ENCODE measurements at regions not wholly inside any gene's neighbourhood (a gene's known extent, or its start where the extent isn't known, plus 50 kb on each side); places are given as distances from the start of the nearest gene placed in this dataset.
A peak's percentile ranks its signal among the peaks of the same experiment; 100 is the strongest.

DNA sequence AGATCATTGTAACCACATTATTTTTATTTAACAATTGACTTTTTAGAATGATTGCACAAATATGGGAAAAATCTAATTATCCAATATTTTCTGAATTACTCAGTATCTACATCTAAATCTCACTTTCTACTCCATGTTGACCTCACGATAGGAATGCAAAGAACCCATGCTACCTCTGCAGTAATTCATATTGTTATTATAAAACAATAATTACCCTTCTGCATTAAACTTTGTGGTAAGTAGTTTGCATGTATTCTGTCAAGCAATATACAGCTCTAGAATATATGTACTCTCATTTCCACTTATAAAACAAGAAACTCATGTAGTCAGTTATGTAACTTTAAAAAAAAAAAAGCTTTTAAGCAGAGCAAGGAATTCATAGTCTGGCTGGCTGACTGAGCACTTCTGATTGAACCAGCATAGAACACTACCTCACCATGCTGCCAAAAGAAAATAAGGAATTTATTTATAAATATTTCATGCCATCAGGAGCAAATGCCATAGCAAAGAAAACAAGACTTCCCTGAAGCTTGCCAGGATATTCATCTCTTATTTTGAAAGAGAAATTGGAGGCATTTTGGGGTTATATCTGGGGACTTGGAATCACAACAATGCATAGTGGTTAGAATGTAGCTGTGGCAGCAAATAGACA lies 895.7 kb downstream of the XPNPEP1 start:
- DNase-seq (no peak), ATAC-seq (ENCODE audit: low read depth) (no peak)
- H3K4me2 ChIP-seq (replicated peaks; ENCODE audit: low read depth, low read length, poor library complexity, severe bottlenecking), result no peak overlapping the region
- ChIA-PET CTCF (no interaction called here), POLR2A (no interaction called here)
- no peak for TF ChIP-seq EZH2 (IDR thresholded peaks at IDR 0.05; ENCODE audit: borderline replicate concordance, insufficient read depth, low read depth, low read length, poor library complexity, severe bottlenecking)
- TF ChIP-seq, protein P1, sequence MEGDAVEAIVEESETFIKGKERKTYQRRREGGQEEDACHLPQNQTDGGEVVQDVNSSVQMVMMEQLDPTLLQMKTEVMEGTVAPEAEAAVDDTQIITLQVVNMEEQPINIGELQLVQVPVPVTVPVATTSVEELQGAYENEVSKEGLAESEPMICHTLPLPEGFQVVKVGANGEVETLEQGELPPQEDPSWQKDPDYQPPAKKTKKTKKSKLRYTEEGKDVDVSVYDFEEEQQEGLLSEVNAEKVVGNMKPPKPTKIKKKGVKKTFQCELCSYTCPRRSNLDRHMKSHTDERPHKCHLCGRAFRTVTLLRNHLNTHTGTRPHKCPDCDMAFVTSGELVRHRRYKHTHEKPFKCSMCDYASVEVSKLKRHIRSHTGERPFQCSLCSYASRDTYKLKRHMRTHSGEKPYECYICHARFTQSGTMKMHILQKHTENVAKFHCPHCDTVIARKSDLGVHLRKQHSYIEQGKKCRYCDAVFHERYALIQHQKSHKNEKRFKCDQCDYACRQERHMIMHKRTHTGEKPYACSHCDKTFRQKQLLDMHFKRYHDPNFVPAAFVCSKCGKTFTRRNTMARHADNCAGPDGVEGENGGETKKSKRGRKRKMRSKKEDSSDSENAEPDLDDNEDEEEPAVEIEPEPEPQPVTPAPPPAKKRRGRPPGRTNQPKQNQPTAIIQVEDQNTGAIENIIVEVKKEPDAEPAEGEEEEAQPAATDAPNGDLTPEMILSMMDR (IDR thresholded peaks at IDR 0.05), result no peak
- no peaks in the 10 kb centered on the region for H3K79me2 ChIP-seq (ENCODE audit: control insufficient read depth, insufficient read depth, low read length)
- H3K4me1 Mint-ChIP-seq, result peaks cover 3% of the 10 kb centered on the region
- H3K36me3 ChIP-seq (replicated peaks in 1 of 2; ENCODE audit: control extremely low read depth in 1 of 2, control insufficient read depth in 1 of 2, extremely low read depth in 1 of 2, insufficient read depth in 2 of 2, low read length in 1 of 2), result no peaks in the 10 kb centered on the region
- intact Hi-C loops (cut with micrococcal nuclease), result no loop called here
- WGBS (ENCODE audit: insufficient coverage), result no CpG with 5 or more reads among the region's 1 CpG
- no peak overlapping the region for H3K4me3 Mint-ChIP-seq
- no peak overlapping the region for H3K27ac Mint-ChIP-seq
- no peak overlapping the region for H3K4me3 ChIP-seq (ENCODE audit: control extremely low read depth in 1 of 5, extremely low read depth in 1 of 5, insufficient read depth in 1 of 5, low read depth in 2 of 5, low read length in 4 of 5)
- H3K4me1 ChIP-seq (ENCODE audit: control insufficient read depth in 2 of 2, insufficient read depth in 2 of 2, low read length in 2 of 2), result no peaks in the 10 kb centered on the region
- no peak overlapping the region for H2AFZ ChIP-seq (ENCODE audit: insufficient read depth, low read depth, low read length, poor library complexity, severe bottlenecking)
- H4K20me1 ChIP-seq (ENCODE audit: control insufficient read depth, insufficient read depth, low read length, poor library complexity, severe bottlenecking), result no peaks in the 10 kb centered on the region
- no peaks in the 10 kb centered on the region for H3K9me3 Mint-ChIP-seq (ENCODE audit: insufficient read depth)
- H3K27me3 ChIP-seq (replicated peaks in 1 of 4; ENCODE audit: control extremely low read depth in 1 of 4, control insufficient read depth in 3 of 4, insufficient read depth in 4 of 4, low read length in 3 of 4), result no peaks in the 10 kb centered on the region
- H3K27ac ChIP-seq (ENCODE audit: low read length in 2 of 2), result no peak overlapping the region
- peaks cover 3% of the 10 kb centered on the region for H3K27me3 Mint-ChIP-seq
- no peaks in the 10 kb centered on the region for H3K9me3 ChIP-seq (ENCODE audit: control extremely low read depth in 1 of 3, control insufficient read depth in 2 of 3, insufficient read depth in 1 of 3, low read length in 2 of 3)
- H3K9ac ChIP-seq (ENCODE audit: low read length), result no peak overlapping the region

DNA sequence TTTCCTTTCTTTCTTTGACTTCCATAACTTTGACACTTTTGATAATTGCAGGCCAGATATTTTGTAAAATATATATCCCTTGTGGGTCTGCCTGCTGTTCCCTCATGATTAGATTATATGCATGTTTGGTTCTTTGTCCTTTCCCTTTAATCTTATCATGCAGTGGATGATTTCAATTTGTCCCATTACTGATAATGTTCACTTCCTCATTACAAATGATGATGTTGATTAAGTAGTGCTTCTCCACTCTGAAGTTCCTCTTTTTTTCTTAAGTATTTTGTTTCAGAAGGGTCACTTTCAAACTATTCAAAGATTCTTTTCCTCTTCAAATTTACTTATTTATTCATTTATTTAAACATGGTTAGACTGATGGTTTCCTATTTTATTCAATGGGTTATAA lies 898.1 kb downstream of the XPNPEP1 start:
- Histone ChIP-seq H4K20me1 (ENCODE audit: control insufficient read depth, insufficient read depth, low read length, poor library complexity, severe bottlenecking) (no peaks in the 10 kb centered on the region), H3K27ac (ENCODE audit: low read length in 2 of 2) (no peak overlapping the region), H3K9ac (ENCODE audit: low read length) (no peak overlapping the region), H2AFZ (ENCODE audit: insufficient read depth, low read depth, low read length, poor library complexity, severe bottlenecking) (no peak overlapping the region), H3K36me3 (replicated peaks in 1 of 2; ENCODE audit: control extremely low read depth in 1 of 2, control insufficient read depth in 1 of 2, extremely low read depth in 1 of 2, insufficient read depth in 2 of 2, low read length in 1 of 2) (no peaks in the 10 kb centered on the region), H3K79me2 (ENCODE audit: control insufficient read depth, insufficient read depth, low read length) (no peaks in the 10 kb centered on the region), H3K4me2 (replicated peaks; ENCODE audit: low read depth, low read length, poor library complexity, severe bottlenecking) (no peak overlapping the region), H3K9me3 (ENCODE audit: control extremely low read depth in 1 of 3, control insufficient read depth in 2 of 3, insufficient read depth in 1 of 3, low read length in 2 of 3) (no peaks in the 10 kb centered on the region), H3K4me1 (ENCODE audit: control insufficient read depth in 2 of 2, insufficient read depth in 2 of 2, low read length in 2 of 2) (no peaks in the 10 kb centered on the region), H3K4me3 (ENCODE audit: control extremely low read depth in 1 of 5, extremely low read depth in 1 of 5, insufficient read depth in 1 of 5, low read depth in 2 of 5, low read length in 4 of 5) (no peak overlapping the region), H3K27me3 (replicated peaks in 1 of 4; ENCODE audit: control extremely low read depth in 1 of 4, control insufficient read depth in 3 of 4, insufficient read depth in 4 of 4, low read length in 3 of 4) (no peaks in the 10 kb centered on the region)
- ChIA-PET POLR2A (no interaction called here), CTCF (no interaction called here)
- no peak for TF ChIP-seq EZH2 (IDR thresholded peaks at IDR 0.05; ENCODE audit: borderline replicate concordance, insufficient read depth, low read depth, low read length, poor library complexity, severe bottlenecking)
- TF ChIP-seq, protein P1 (IDR thresholded peaks at IDR 0.05), result no peak
- DNase-seq (peak; percentile 3), ATAC-seq (ENCODE audit: low read depth) (no peak)
- Mint-ChIP-seq H3K4me1 (peaks cover 3% of the 10 kb centered on the region), H3K27me3 (no peaks in the 10 kb centered on the region), H3K27ac (no peak overlapping the region), H3K9me3 (ENCODE audit: insufficient read depth) (no peaks in the 10 kb centered on the region), H3K4me3 (no peak overlapping the region)
- intact Hi-C loops (cut with micrococcal nuclease), result no loop called here

Data from B cell (primary cell).